MM.1S (cell line): ENCODE measurements at regions not wholly inside any gene's neighbourhood (a gene's known extent, or its start where the extent isn't known, plus 50 kb on each side); places are given as distances from the start of the nearest gene placed in this dataset.

Experiments used
- CTCF ChIP-seq: fragments of 300-600 bp; sonication (generic); IDR thresholded peaks from 2 replicates; pipeline ENCODE4 v1.5.1; 2016; ENCODE audit warnings: antibody characterized with exemption, low read length, mixed read lengths
- EZH2 ChIP-seq: fragments of 300-600 bp; sonication (generic); optimal IDR thresholded peaks from 2 replicates; pipeline ENCODE3; 2017; ENCODE audit warnings: low read depth, mild to moderate bottlenecking, antibody characterized with exemption, low read length, mixed read lengths

- no peak for TF ChIP-seq CTCF
- TF ChIP-seq EZH2 = no peak
Measured at GRCh38 chr13:50450279-50450678, 393.2 kb downstream of the DLEU7 start.
